Thymus (tissue), 11 donors: ENCODE measurements at regions not wholly inside any gene's neighbourhood (a gene's known extent, or its start where the extent isn't known, plus 50 kb on each side); places are given as distances from the start of the nearest gene placed in this dataset.

Experiments used
- DNase-seq, 9 donors: peaks; one replicate each; pipeline ENCODE4 v3.0.0-alpha.2; 2013; ENCODE audit warnings: low spot score in 9 of 9, low read depth in 6 of 9, missing footprints in 1 of 9
- H3K27ac ChIP-seq, 2 donors: one replicate each; pipeline ENCODE4 v1.5.1; 2013; ENCODE audit warnings: control low read depth in 1 of 2, low read depth in 1 of 2, low read length in 1 of 2, mild to moderate bottlenecking in 1 of 2, moderate library complexity in 1 of 2
- H3K27me3 ChIP-seq, 2 donors: one replicate each; pipeline ENCODE4 v1.5.1; 2013; ENCODE audit warnings: low read length in 1 of 2; ENCODE audit not compliant: control insufficient read depth in 2 of 2, insufficient read depth in 1 of 2
- H3K36me3 ChIP-seq, 2 donors: one replicate each; pipeline ENCODE4 v1.5.1; 2013; ENCODE audit warnings: low read length in 1 of 2, mild to moderate bottlenecking in 1 of 2, moderate library complexity in 1 of 2; ENCODE audit not compliant: control insufficient read depth in 2 of 2, insufficient read depth in 2 of 2
- H3K4me1 ChIP-seq, 2 donors: one replicate each; pipeline ENCODE4 v1.5.1; 2013; ENCODE audit warnings: low read length in 2 of 2; ENCODE audit not compliant: control insufficient read depth in 2 of 2, insufficient read depth in 2 of 2
- H3K4me3 ChIP-seq, 2 donors: one replicate each; pipeline ENCODE4 v1.5.1; 2013; ENCODE audit warnings: low read length in 2 of 2, control low read depth in 1 of 2, mild to moderate bottlenecking in 1 of 2
- H3K9me3 ChIP-seq, 2 donors: one replicate each; pipeline ENCODE4 v1.5.1; 2013; ENCODE audit warnings: low read length in 1 of 2, mild to moderate bottlenecking in 1 of 2; ENCODE audit not compliant: control insufficient read depth in 2 of 2, insufficient read depth in 1 of 2
- WGBS: extraction: QIAGEN DNeasy Blood & Tissue Kit; methylation state at CpG from one replicate; pipeline ENCODE4 v1.1.7; 2013; 5-methylcytosine and 5-hydroxymethylcytosine counted together
- donor health status: healthy.

GRCh38 chr2:2613279-2614199 is 282.5 kb upstream of the MYT1L start:
- H3K27me3 ChIP-seq = no peaks in the 10 kb centered on the region
- no peaks in the 10 kb centered on the region for H3K9me3 ChIP-seq
- DNase-seq = peak; percentile 89 to 98 (median 94)
- peak overlapping the region; percentile 82 to 88 for H3K27ac ChIP-seq
- peaks cover 0 to 11% of the 10 kb centered on the region in 2 donors for H3K4me1 ChIP-seq
- 16% methylated on average over 34 of the region's 34 CpGs for WGBS
- H3K4me3 ChIP-seq = peak overlapping the region; percentile 43 to 46
- no peaks in the 10 kb centered on the region for H3K36me3 ChIP-seq

GRCh38 chr2:2610751-2611150 is 279.7 kb upstream of the MYT1L start:
- Histone ChIP-seq H3K27me3 (no peaks in the 10 kb centered on the region), H3K36me3 (no peaks in the 10 kb centered on the region), H3K9me3 (no peaks in the 10 kb centered on the region), H3K4me3 (no peak overlapping the region), H3K4me1 (peaks cover 0 to 11% of the 10 kb centered on the region in 2 donors), H3K27ac (no peak overlapping the region)
- no peak for DNase-seq

- Histone ChIP-seq H3K4me1 (no peaks in the 10 kb centered on the region), H3K27me3 (peaks cover 0 to 2% of the 10 kb centered on the region in 2 donors), H3K36me3 (no peaks in the 10 kb centered on the region), H3K4me3 (no peak overlapping the region), H3K27ac (no peak overlapping the region), H3K9me3 (no peaks in the 10 kb centered on the region)
- no peak for DNase-seq
- WGBS = 85% methylated on average over 8 of the region's 8 CpGs
These were observed 269.3 kb upstream of the MYT1L start for GRCh38 chr2:2600366-2600765.

- WGBS = 96% methylated on average over 8 of the region's 8 CpGs
- no peak overlapping the region for H3K4me3 ChIP-seq
- no peak for DNase-seq
- H3K4me1 ChIP-seq = no peaks in the 10 kb centered on the region
- H3K27me3 ChIP-seq = no peaks in the 10 kb centered on the region
- no peak overlapping the region for H3K27ac ChIP-seq
- H3K36me3 ChIP-seq = no peaks in the 10 kb centered on the region
- H3K9me3 ChIP-seq = no peaks in the 10 kb centered on the region
These were observed 268.4 kb upstream of the MYT1L start for GRCh38 chr2:2599441-2599840.

GRCh38 chr2:2597712-2598111 is 266.6 kb upstream of the MYT1L start:
- no peaks in the 10 kb centered on the region for H3K27me3 ChIP-seq
- WGBS = 96% methylated on average over 2 of the region's 2 CpGs
- no peaks in the 10 kb centered on the region for H3K9me3 ChIP-seq
- no peaks in the 10 kb centered on the region for H3K4me1 ChIP-seq
- no peak for DNase-seq
- no peak overlapping the region for H3K27ac ChIP-seq
- H3K36me3 ChIP-seq = no peaks in the 10 kb centered on the region
- no peak overlapping the region for H3K4me3 ChIP-seq

- H3K27ac ChIP-seq = no peak overlapping the region
- DNase-seq = no peak
- no peaks in the 10 kb centered on the region for H3K9me3 ChIP-seq
- H3K4me1 ChIP-seq = no peaks in the 10 kb centered on the region
- no peak overlapping the region for H3K4me3 ChIP-seq
- no peaks in the 10 kb centered on the region for H3K36me3 ChIP-seq
- 93% methylated on average over 6 of the region's 6 CpGs for WGBS
- no peaks in the 10 kb centered on the region for H3K27me3 ChIP-seq
These were observed 260.5 kb upstream of the MYT1L start for GRCh38 chr2:2591542-2591940.

GRCh38 chr2:2590841-2591541 is 259.9 kb upstream of the MYT1L start:
- Histone ChIP-seq H3K36me3 (no peaks in the 10 kb centered on the region), H3K4me3 (no peak overlapping the region), H3K9me3 (no peaks in the 10 kb centered on the region), H3K27me3 (no peaks in the 10 kb centered on the region), H3K4me1 (no peaks in the 10 kb centered on the region), H3K27ac (no peak overlapping the region)
- 95% methylated on average over 4 of the region's 4 CpGs for WGBS
- no peak for DNase-seq

- H3K27ac ChIP-seq = no peak overlapping the region
- no peak overlapping the region for H3K4me3 ChIP-seq
- no peaks in the 10 kb centered on the region for H3K36me3 ChIP-seq
- H3K9me3 ChIP-seq = no peaks in the 10 kb centered on the region
- 96% methylated on average over 1 of the region's 1 CpG for WGBS
- no peaks in the 10 kb centered on the region for H3K27me3 ChIP-seq
- H3K4me1 ChIP-seq = no peaks in the 10 kb centered on the region
- no peak for DNase-seq
These were observed 259.1 kb upstream of the MYT1L start for GRCh38 chr2:2590141-2590540.

- Histone ChIP-seq H3K4me3 (no peak overlapping the region), H3K27me3 (no peaks in the 10 kb centered on the region), H3K4me1 (no peaks in the 10 kb centered on the region), H3K9me3 (no peaks in the 10 kb centered on the region), H3K27ac (no peak overlapping the region), H3K36me3 (no peaks in the 10 kb centered on the region)
- 93% methylated on average over 4 of the region's 4 CpGs for WGBS
- no peak for DNase-seq
These were observed 257.7 kb upstream of the MYT1L start for GRCh38 chr2:2588777-2589176.
